OCI-LY7 (cell line): ENCODE measurements at regions not wholly inside any gene's neighbourhood (a gene's known extent, or its start where the extent isn't known, plus 50 kb on each side); places are given as distances from the start of the nearest gene placed in this dataset.

Experiments
- BruUV-seq: library from RNA; stranded (reverse); fragments of 400-500 nt; replicated peaks from 2 replicates; lab custom pipeline; 2021; lab: Mats Ljungman, UMichigan
- CTCF ChIA-PET: fragments of 300-600 bp; sonication (Branson Sonifier 250); formaldehyde crosslinking; loops from one replicate; lab custom pipeline; 2022; ENCODE audit warnings: antibody characterized with exemption; ENCODE audit not compliant: unreplicated experiment; lab: Charles Lee
- POLR2A ChIA-PET: fragments of 300-600 bp; sonication (Branson Sonifier 250); formaldehyde crosslinking; loops from one replicate; lab custom pipeline; 2022; ENCODE audit warnings: antibody characterized with exemption; lab: Charles Lee
- DNase-seq: peaks from one replicate; pipeline ENCODE4 v3.0.0-alpha.2; 2015; ENCODE audit warnings: low spot score
- H2AFZ ChIP-seq: fragments of 200-600 bp; sonication (generic), shearing (Covaris generic); 2 replicates; pipeline ENCODE4 v1.6.1; 2014; ENCODE audit warnings: mild to moderate bottlenecking, antibody characterized with exemption, low read length, moderate library complexity
- H3K27ac ChIP-seq: fragments of 200-600 bp; sonication (generic); 2 replicates; pipeline ENCODE4 v1.5.1; 2014; ENCODE audit warnings: mixed run types, low read depth, mild to moderate bottlenecking, moderate library complexity, low read length, inconsistent platforms; ENCODE audit not compliant: poor library complexity, severe bottlenecking
- H3K36me3 ChIP-seq: fragments of 200-600 bp; sonication (generic); 2 replicates; pipeline ENCODE4 v1.6.1; 2014; ENCODE audit warnings: mild to moderate bottlenecking, antibody characterized with exemption, low read length, moderate library complexity, mixed read lengths; ENCODE audit not compliant: insufficient read depth
- H3K4me1 ChIP-seq: fragments of 200-600 bp; sonication (generic); 2 replicates; pipeline ENCODE4 v1.5.1; 2014; ENCODE audit warnings: mild to moderate bottlenecking, low read length; ENCODE audit not compliant: insufficient read depth, poor library complexity, severe bottlenecking
- H3K4me2 ChIP-seq: fragments of 200-600 bp; sonication (generic); 2 replicates; pipeline ENCODE4 v1.6.1; 2014; ENCODE audit warnings: mild to moderate bottlenecking, low read length
- H3K4me3 ChIP-seq: fragments of 200-600 bp; sonication (generic); 2 replicates; pipeline ENCODE4 v1.5.1; 2014; ENCODE audit warnings: mild to moderate bottlenecking, low read depth, low read length; ENCODE audit not compliant: poor library complexity, severe bottlenecking
- H3K79me2 ChIP-seq: fragments of 200-600 bp; sonication (generic); 2 replicates; pipeline ENCODE4 v1.6.1; 2016; ENCODE audit warnings: low read depth, mild to moderate bottlenecking, low read length, moderate library complexity, mixed read lengths; ENCODE audit not compliant: insufficient read depth
- H3K9me2 ChIP-seq: fragments of 200-600 bp; sonication (generic); 2 replicates; pipeline ENCODE4 v1.6.1; 2016; ENCODE audit warnings: mild to moderate bottlenecking, low read length, mixed read lengths; ENCODE audit not compliant: insufficient read depth
- H3K9me3 ChIP-seq: fragments of 200-600 bp; sonication (generic); 2 replicates; pipeline ENCODE4 v1.6.1; 2014; ENCODE audit warnings: mild to moderate bottlenecking, mixed run types, low read length, mixed read lengths
- H4K20me1 ChIP-seq: fragments of 200-600 bp; sonication (generic); 2 replicates; pipeline ENCODE4 v1.6.1; 2014; ENCODE audit warnings: mild to moderate bottlenecking, antibody characterized with exemption, low read length, moderate library complexity, mixed read lengths; ENCODE audit not compliant: insufficient read depth
- CTCF ChIP-seq: fragments of 200-600 bp; sonication (generic); conservative IDR thresholded peaks from 2 replicates; pipeline ENCODE4 v1.5.1; 2014; ENCODE audit warnings: mild to moderate bottlenecking, antibody characterized with exemption, low read length, moderate library complexity, mixed read lengths
- EZH2phosphoT487 ChIP-seq: fragments of 200-600 bp; sonication (generic); IDR thresholded peaks from 2 replicates; pipeline ENCODE4 v1.6.1; 2018; ENCODE audit warnings: low read depth, borderline replicate concordance, mild to moderate bottlenecking, mixed run types, antibody characterized with exemption, low read length, moderate library complexity, mixed read lengths
- intact Hi-C: fragments of 100-400 bp; cut with micrococcal nuclease; formaldehyde crosslinking; loops from one replicate; pipeline ENCODE4 v1.10.0; 2022; ENCODE audit not compliant: unreplicated experiment

GRCh38 chr1:9184749-9185148, 49.8 kb upstream of the H6PD start:
- Histone ChIP-seq H3K4me1 (peaks cover 2% of the 10 kb centered on the region), H2AFZ (no peak overlapping the region), H3K9me2 (no peaks in the 10 kb centered on the region), H3K9me3 (no peaks in the 10 kb centered on the region), H3K36me3 (no peaks in the 10 kb centered on the region), H3K27ac (no peak overlapping the region), H4K20me1 (no peaks in the 10 kb centered on the region), H3K4me2 (no peak overlapping the region), H3K79me2 (no peaks in the 10 kb centered on the region), H3K4me3 (no peak overlapping the region)
- ChIA-PET CTCF (interaction anchor here (0.6 kb wide), 1 partner anchor 1367 kb away, joined by 3 read pairs; no protein-coding TSS in a partner anchor), POLR2A (no interaction called here)
- intact Hi-C loops, result no loop called here
- DNase-seq, result no peak
- no TSS peak for BruUV-seq
- TF ChIP-seq CTCF (no peak), EZH2phosphoT487 (no peak)
